Colon (tissue), 2 donors: ENCODE measurements at regions not wholly inside any gene's neighbourhood (a gene's known extent, or its start where the extent isn't known, plus 50 kb on each side); places are given as distances from the start of the nearest gene placed in this dataset.
"Not testable (repeated sequence)": the region's sequence is repeated elsewhere in the genome, so short reads cannot be mapped to it uniquely, and the experiment has no call there.

Experiments used
- FAIRE-seq: peaks from 2 replicates; lab custom pipeline; 2012; peaks lifted over from hg19 to GRCh38; lab: Jason Lieb, UNC
- donor health status: control.
- donor health status: control.

DNA sequence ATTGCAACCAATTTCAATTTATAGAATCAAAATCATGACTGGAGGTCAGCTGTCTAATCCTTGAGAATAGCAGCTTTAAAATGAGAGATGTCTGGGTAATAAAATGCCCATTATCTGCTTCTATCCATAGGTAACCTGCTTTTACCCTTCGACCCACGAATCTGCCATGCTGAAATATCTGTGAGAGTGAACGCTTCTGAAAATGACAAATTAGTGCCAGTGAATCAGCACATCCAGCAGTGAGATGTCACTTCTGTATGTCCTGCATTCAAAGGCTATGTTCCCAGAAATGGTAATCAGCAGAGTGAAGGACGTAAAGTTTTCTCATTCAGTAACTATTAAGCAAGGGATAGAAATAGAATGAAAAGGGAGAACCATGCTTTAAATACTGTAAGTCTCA is 532.4 kb upstream of the ITGA1 start:
- FAIRE-seq, result no peak

DNA sequence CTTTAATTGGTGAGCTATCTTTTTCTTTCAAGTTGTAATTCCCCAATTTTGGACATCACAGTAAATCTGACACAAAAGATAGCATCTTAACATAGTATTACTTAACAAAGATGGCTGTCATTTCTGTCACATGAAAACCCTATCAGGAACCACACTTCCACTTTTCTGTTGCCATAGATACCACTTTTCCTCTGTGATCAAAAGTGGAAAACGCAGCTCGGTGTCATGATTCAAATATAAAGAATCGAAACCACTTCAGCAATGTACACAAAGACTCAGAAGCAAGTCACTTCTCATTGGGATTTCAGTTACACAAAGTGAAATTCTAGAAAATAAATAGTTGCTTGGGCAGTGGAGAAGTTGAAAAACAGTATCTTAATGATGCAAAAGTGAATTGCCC is 524.9 kb upstream of the ITGA1 start:
- FAIRE-seq, result no peak

DNA sequence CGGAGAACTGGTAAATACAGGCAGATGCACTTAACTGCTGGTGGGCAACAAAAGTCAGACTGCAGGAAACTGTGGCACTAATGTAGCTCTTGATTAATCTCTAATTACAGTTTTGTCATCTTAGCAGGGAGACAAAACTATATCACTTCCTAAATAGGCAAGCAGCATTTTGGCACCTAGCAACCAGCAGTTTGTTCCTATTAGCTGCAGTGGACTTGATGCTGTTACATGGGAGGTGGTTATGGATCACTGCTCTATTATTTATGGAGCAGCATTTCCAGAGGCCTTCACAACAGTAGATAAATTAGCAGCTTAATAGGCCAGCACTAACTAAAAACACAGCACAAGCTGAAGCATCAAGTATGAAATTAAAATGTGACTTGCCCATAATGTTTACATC is 518.3 kb upstream of the ITGA1 start:
- no peak for FAIRE-seq

DNA sequence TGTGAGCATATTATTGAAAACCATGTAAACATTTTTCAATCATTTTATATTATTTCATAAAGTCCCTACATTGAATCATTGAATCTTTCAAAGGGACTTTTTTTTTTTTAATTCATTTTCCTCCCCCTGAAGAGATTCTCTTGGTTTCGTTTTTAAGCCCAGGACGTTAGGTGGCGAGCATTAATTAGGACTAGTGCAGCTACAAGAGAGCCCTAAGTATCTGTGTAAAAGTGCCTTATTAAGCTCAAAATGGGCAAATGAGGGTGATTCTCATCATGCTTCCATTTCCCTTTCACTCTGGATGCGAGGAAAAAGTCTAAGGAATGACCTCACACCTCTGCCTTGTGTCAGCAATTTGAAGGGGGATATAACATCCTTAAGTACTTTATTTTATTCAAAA is 517.9 kb upstream of the ITGA1 start:
- no peak for FAIRE-seq

DNA sequence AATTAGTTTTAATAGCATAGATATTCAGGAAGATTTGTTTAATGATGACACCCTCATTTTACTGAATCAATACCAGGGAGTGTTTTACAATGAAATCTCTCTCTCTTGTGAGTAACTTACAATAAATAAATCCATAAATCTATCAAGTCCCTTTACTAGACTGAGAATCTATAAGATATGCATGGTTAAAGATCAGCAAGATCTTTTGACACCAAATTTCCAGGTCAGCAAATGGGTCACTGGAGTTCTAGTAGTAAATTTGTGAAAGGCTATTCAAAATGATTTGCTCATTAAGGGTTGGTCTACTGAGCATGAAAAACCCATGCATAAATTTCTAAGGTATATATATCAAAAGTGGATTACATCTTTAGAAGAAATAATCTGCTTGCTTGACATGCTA is 512.1 kb upstream of the ITGA1 start:
- no peak for FAIRE-seq

DNA sequence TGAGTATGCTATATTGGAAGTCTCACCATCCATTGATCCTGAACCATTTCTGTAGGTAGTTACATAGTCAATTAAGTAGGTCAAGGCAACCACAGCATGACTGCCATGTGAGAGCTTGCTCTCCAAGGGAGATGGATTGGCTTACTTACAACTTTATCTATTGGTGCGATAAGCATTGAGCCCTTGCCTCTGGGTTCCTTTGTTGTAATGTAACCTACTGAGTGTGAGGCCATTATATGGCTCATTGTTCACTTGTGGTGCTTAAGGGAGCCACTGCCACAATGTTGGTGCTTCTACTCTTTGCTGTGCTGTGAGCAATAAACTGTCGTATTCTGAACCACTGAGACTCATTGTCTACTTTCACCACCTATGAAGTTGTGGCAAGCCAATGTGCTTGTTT is 510.6 kb upstream of the ITGA1 start:
- FAIRE-seq, result no peak

DNA sequence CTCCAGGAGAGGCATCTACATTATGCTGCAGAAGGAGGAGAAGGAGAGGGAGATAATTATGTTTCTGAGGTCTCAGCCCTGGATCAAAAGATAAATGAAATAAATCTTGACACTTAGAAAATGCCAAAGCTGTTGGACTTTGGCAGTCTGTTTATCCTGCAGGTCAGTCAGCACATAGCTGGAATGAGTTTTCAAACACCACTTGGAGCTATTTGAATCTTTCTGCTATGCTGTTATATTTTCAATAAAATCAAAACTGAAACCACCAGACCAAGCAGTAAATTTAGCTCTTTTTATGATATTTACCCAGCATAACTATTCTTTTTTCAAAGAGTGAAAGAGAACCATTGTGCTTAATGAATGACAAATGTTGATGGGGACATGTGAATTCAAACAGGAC is 505.1 kb upstream of the ITGA1 start:
- FAIRE-seq, result no peak

DNA sequence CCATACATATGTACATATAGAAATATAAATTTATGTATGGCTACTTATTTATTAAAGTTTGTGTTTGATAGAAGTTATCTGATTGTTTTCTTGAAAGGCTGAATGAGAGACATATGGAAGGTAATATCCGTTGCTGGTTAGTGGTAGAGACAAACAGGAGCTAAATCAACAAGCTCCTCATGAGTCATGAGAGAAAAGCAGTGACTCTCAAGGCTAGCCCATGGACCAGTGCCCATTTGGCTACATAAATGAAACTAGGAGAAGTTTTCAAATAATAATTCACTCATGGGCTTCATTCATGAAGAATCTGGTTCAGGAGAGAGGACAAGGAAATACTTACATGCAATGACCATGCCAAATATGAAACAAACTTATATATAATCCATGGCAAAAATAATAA is 504.5 kb upstream of the ITGA1 start:
- no peak for FAIRE-seq

DNA sequence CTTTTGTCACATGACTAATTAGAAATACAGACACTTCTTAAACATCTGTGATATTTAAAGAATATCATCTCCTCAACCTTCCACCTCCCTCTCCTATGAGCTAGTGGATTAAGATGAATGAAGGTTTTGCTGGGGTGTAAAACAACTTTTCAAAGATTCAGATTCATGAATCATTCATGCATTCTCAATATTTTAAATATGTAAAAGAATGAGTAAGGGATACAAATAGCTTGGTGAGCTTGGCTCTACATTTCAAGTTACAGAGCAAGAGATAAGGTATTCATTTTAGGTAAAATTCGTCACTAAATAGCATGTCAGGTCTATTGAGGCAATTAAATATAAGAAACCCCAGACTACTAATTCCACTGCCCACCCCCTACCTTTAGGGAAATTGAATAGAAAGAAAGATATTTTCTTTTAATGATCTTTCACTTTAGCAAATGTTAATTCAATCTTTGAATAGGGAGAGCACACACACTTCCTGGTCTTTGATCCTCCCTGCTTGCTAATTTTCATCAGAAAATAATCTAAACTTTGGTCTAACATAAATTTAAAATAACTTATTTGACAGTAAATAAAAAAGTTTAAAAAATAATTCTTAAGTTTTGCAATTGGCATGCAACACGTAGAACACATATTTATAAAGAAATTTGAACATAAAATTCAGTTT is 486.9 kb upstream of the ITGA1 start:
- FAIRE-seq, result no peak

DNA sequence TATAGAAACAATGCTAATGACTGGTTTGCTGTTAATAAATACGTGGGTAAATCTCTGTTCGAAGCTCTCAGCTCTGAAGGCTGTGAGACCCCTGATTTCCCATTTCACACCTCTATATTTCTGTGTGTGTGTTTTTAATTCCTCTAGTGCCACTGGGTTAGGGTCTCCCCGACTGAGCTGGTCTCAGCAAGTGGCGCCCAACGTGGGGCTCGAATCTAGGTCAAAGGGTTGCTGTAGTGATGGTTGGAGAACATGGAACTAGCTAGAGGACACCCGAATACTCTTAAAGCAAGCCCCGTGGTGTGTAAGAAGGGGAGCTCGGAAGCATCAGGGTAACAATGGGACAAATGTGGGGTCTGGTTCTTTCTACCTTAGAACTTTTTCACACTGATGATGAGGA is 482.9 kb upstream of the ITGA1 start:
- not testable (repeated sequence) for FAIRE-seq

DNA sequence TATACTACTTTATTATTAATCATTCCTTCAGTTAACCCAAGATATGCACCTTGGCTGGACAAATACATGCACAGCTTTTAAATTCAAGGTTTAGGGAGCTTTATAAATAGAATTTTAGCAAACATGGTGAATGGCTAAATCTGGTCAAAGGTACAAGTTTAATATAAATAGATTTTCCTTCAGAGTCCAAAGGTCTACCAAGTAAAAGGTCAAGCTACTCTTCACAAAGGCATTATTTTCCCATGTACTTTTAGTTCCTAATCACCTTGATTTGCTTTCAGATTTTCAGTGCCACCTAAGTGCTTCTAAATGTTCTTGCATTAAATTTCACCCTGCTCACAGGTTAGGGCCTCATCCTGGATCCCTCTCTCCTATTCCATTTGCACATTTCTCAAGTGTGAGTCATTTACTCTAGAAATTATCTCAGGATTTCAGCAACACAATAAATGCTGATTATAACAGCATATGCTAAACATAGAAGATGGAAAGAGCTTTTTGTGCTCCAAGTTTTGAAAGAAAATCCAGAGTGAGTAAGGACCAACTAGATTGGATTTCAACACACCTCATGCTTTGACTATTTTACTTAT is 459.4 kb upstream of the ITGA1 start:
- no peak for FAIRE-seq

DNA sequence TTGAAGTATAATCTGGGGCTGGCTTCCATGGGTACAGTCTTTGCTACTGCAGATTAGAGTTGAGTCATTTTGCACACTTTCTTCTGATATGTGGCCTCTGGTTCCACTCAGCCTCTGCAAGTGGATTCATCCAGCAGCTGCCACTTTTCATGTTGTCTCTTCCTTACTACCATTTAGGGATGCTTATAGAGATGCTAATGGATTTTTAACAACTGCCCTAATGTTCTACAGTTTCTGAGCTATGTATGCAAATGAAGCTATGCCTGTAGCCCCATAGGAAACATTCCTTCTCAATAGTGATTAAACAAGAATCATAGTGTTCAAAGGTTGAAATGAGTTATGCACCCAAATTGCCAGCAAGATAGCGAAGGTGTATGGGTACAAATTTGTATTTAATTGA is 456.0 kb upstream of the ITGA1 start:
- no peak for FAIRE-seq

DNA sequence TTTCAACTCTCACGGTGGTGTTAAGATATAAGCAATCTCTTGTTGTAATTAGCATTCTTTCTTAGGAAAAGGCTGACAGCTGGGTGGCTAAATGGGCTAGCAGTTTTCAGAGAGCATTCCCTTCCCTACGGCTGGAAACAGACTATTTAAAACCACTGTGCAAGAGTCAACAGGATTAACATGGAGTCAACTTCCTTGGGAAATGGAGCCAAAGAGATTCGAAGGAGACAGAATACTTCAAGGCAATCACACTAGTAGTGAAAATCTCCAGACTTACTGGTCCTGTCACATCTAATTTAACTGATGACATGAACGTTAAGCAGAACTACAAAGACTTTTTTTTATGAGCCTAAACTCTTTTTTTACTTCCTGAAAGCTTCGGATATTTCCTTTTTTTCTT is 453.3 kb upstream of the ITGA1 start:
- no peak for FAIRE-seq

DNA sequence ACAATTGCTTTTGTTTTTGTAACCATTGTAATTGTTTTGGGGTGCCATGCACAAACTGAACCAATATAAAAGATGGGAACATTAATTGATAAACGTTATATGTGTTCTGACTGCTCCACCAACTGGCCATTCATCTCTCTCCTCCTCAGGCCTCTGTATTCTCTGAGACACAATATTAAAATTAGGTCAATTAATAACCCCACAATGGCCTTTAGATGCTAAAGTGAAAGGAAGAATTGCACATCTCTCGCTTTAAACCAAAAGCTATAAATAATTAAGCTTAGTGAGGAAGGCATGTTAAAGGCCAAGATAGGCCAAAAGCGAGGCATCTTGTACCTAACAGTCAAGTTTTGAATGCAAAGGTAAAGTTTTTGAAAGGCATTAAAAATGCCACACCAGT is 448.4 kb upstream of the ITGA1 start:
- no peak for FAIRE-seq

DNA sequence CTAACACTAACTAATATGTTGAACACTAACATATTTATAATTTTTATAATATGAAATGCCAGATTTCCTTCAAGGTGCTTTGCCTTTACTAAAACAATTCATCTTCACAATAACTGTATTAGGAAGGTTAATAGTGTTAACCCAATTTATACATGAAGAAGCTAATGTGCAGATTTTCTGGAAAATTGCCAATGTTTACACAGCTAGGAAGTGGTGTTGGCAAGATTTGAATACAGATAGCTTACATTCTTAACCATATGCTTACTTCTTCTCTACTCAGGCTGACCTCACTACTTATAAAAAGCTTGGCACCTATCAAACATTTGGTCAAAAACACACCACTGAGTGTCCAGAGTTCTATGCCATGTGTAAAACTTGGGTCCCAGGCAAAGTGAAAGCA is 445.4 kb upstream of the ITGA1 start:
- no peak for FAIRE-seq

DNA sequence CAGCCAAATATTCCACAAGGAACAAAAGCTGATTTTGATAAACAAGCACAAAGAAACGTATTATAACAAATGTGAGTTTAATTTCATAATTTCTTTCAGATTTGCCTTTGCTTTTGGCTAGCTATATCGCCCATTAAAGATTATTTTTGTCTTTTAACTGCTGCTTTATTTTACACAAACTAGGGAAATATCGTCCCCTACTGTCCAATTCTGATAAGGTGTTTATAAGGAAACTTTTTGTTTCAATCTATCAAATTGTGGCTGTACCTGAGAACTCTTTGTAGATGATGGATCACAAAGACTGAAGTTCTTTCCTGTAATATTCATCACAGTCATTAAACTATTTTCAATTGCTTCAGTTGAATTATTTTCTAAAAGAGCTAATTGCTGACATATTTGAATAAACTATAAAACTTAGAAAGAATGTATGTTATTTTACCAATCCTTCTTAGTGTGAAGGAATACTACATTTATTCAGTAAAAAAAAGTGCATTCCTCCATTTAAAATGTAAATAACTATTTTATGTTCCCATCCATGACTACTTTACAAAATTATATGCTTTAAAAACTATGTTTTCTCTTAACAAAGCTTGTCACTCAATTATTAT is 431.3 kb upstream of the ITGA1 start:
- peak; percentile 14 for FAIRE-seq

DNA sequence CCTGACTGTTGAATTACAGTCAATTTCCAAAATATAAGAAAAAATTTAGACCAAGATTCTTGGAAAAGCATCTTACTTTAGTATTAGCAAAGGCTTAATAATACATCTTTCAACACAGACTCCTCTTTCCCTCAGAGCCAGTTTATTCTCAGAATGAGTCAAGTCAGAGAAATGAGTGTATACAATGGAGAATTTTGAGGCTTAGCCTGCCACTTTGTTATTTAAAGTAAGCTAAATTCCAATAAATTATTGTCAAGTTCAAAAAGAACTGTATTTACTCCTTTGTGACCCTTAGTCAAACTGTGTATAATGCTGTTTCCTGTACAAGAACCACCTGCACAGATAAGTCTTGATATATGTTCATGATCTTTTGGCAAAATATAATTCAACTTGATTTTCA is 428.5 kb upstream of the ITGA1 start:
- no peak for FAIRE-seq

DNA sequence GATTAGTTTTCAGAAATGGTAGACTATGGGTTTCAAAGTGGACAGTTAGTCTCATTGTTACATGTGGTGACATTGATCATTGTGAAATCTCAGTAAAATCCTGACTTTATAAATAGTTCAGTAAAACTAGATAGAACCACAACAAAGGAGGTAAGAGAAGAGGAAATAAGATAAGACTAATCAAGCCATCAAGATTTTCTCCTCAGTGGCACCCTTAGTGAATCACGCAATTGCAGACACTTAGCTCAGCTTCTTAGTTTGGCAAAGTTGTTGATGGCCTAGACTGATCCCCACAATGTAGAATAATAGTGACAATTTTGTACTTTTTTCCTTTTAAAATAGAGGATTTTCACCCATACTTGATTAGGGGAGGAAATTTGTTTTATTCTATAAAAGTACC is 426.7 kb upstream of the ITGA1 start:
- no peak for FAIRE-seq

DNA sequence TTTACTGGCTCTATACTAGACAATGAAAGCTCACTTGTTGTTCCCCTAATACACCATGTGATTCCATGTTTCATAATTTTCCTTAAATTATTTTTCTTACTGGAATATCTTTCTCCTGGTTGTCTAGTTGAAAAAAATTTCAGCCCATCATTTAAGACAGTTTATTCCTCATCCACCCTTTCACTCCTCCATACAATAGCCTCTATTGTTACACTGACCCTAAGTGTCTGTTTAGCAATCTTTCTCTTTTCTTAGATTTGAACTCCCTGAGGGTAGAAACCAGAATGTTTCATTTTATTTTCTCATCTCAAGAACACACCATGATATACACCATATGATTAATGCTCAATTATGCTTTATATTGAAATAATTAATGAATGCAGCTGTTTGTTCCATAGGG is 413.4 kb upstream of the ITGA1 start:
- no peak for FAIRE-seq

DNA sequence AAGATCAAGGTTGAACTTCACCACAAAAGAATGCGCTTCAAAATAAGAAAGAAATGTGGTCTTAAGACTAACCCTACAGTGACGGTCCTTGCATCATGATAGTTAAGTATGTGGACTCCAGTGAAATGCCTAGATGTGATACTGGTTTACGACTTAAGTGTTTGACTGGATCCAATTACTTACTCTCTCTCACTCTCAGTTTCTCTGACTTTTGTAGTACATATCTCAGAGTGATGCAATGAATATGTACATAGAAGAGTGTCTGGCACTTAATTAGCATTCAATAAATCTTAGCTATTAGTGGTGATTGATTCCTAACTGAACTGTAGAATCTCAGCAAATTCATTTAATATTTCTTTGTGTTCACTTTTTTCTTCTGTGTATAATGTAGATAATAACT is 411.7 kb upstream of the ITGA1 start:
- no peak for FAIRE-seq

DNA sequence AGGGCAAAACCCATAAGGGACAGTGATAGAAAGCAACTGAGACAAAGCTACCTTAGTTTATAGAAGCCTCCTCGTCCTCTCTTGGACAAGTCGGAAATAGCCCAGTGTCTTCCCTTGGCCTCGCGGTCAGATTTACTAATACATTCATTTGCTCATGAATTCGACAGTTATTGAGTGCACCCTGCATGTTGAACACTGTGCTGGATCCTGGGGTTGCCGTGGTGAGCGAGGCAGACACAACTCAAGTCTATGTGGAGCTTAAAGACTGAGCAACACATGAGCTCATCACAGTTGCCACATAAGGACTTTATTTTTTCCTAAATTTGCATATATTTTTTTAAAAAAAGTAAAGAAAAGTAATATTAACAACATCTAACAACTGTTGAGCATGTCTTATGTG is 411.1 kb upstream of the ITGA1 start:
- FAIRE-seq, result no peak

DNA sequence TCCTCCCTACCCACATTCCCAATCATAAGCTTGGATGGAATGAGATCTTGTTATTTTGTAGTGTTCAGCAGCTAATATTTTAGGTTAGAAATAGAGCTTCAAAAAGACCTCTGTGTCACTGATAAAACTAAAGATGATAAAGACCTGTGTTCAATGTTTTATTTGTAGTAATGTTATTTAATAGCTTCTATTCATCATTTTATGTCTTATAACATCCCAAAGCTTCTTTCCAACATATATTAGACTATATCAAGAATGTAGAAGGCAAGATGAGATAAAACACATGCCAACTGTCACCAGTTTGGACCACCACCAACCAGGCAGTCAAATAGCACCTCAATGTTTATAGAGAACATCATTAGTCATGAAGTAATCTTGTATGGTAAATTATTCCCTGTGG is 409.5 kb upstream of the ITGA1 start:
- FAIRE-seq, result no peak

DNA sequence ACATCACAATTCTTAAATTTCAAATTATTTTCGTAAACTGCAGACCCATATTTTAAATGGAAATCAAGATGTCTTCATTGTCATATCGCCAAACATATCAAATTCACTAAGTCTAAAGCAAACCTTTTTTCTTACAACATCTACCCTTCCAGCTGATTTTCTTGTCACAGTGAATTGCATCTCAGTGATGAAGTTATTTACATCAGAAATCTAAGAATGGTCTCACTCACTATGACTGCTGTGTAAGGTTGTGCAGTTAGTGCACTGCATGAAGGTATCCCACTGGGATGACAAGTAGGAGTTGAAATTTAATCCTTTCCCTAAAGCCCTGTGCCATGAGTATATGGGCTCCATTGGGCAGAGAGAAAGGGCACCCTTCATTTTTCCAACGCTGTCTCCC is 399.4 kb upstream of the ITGA1 start:
- FAIRE-seq, result no peak

DNA sequence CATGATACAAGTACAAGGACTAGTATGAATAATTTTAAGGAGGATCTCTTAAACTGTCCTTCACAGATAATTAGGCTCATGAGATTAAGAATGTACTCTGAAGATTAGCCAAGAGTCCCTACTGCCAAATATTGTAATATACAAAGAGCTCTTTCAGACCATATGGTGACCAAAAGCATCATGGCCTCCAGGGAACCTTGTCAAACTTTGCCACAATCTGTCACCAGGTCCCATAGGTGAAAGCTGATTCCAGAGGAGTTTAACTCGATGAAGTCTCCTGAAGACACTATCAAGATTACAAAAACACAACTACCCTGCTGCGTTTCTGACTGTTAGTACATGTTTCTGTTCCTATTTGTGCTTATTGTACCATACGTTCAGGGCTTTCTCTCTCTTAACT is 395.4 kb upstream of the ITGA1 start:
- no peak for FAIRE-seq
